Activated CD8-positive, alpha-beta T cell treated with anti-CD3 and anti-CD28 coated beads for 36 hours (primary cell): ENCODE measurements at regions not wholly inside any gene's neighbourhood (a gene's known extent, or its start where the extent isn't known, plus 50 kb on each side); places are given as distances from the start of the nearest gene placed in this dataset.

Source experiments
- ATAC-seq: fragments of 200-7000 bp; cut with Tn5 transposase; one replicate; pipeline ENCODE4 v1.10.0; 2021; ENCODE audit warnings: mild to moderate bottlenecking, moderate library complexity
- CTCF ChIA-PET: fragments of 350-600 bp; sonication (Branson Sonifier 250); formaldehyde crosslinking; loops from one replicate; lab custom pipeline; 2021; ENCODE audit warnings: antibody characterized with exemption; lab: Charles Lee
- POLR2A ChIA-PET: fragments of 350-600 bp; sonication (Branson Sonifier 250); formaldehyde crosslinking; loops from one replicate; lab custom pipeline; 2021; ENCODE audit warnings: antibody characterized with exemption; lab: Charles Lee
- DNase-seq: peaks from one replicate; pipeline ENCODE4 v3.0.0-alpha.2; 2020
- H3K27ac Mint-ChIP-seq: one replicate; pipeline ENCODE4 v1.8.0; 2021; ENCODE audit warnings: mild to moderate bottlenecking, mixed read lengths
- H3K27me3 Mint-ChIP-seq: one replicate; pipeline ENCODE4 v1.8.0; 2021; ENCODE audit warnings: mixed read lengths
- H3K36me3 Mint-ChIP-seq: one replicate; pipeline ENCODE4 v1.8.0; 2021; ENCODE audit warnings: low read depth, mixed read lengths
- H3K4me1 Mint-ChIP-seq: one replicate; pipeline ENCODE4 v1.8.0; 2021; ENCODE audit warnings: low read depth, mixed read lengths
- H3K4me3 Mint-ChIP-seq: one replicate; pipeline ENCODE4 v1.8.0; 2021; ENCODE audit warnings: mild to moderate bottlenecking, moderate library complexity, mixed read lengths
- H3K9me3 Mint-ChIP-seq: one replicate; pipeline ENCODE4 v1.8.0; 2021; ENCODE audit warnings: mixed read lengths
- CTCF ChIP-seq: fragments of 200-600 bp; IDR thresholded peaks from one replicate; pipeline ENCODE4 v1.8.0; 2022; ENCODE audit warnings: antibody characterized with exemption, mild to moderate bottlenecking
- intact Hi-C: fragments of 100-400 bp; cut with micrococcal nuclease; formaldehyde crosslinking; loops from one replicate; pipeline ENCODE4 v1.10.0; 2022

- TF ChIP-seq CTCF, result no peak
- DNase-seq (no peak), ATAC-seq (no peak)
- H3K4me1 Mint-ChIP-seq, result no peaks in the 10 kb centered on the region
- CTCF ChIA-PET, result no interaction called here
- H3K27me3 Mint-ChIP-seq, result peaks cover 7% of the 10 kb centered on the region
- H3K9me3 Mint-ChIP-seq, result no peaks in the 10 kb centered on the region
- no peaks in the 10 kb centered on the region for H3K36me3 Mint-ChIP-seq
- no peak overlapping the region for H3K4me3 Mint-ChIP-seq
- intact Hi-C loops, result no loop called here
- no peak overlapping the region for H3K27ac Mint-ChIP-seq
- POLR2A ChIA-PET, result no interaction called here
These were observed 184.6 kb upstream of the EGLN3 start for GRCh38 chr14:34135492-34135891.

GRCh38 chr14:34134484-34134883 is 183.6 kb upstream of the EGLN3 start:
- Mint-ChIP-seq H3K4me1 (no peaks in the 10 kb centered on the region), H3K36me3 (no peaks in the 10 kb centered on the region), H3K27ac (no peak overlapping the region), H3K4me3 (no peak overlapping the region), H3K9me3 (no peaks in the 10 kb centered on the region), H3K27me3 (peaks cover 7% of the 10 kb centered on the region)
- ChIA-PET POLR2A (no interaction called here), CTCF (no interaction called here)
- ATAC-seq, result no peak
- no peak for DNase-seq
- intact Hi-C loops, result no loop called here
- no peak for TF ChIP-seq CTCF

GRCh38 chr14:34129927-34130552 is 179.2 kb upstream of the EGLN3 start:
- Mint-ChIP-seq H3K36me3 (no peaks in the 10 kb centered on the region), H3K27ac (no peak overlapping the region), H3K27me3 (peaks cover 5% of the 10 kb centered on the region), H3K4me1 (no peaks in the 10 kb centered on the region), H3K4me3 (no peak overlapping the region), H3K9me3 (no peaks in the 10 kb centered on the region)
- POLR2A ChIA-PET, result no interaction called here
- no peak for DNase-seq
- CTCF ChIA-PET, result no interaction called here
- intact Hi-C loops, result no loop called here
- ATAC-seq, result no peak
- TF ChIP-seq CTCF, result no peak

- intact Hi-C loops, result no loop called here
- ChIA-PET POLR2A (no interaction called here), CTCF (no interaction called here)
- TF ChIP-seq CTCF, result no peak
- no peaks in the 10 kb centered on the region for H3K36me3 Mint-ChIP-seq
- H3K27ac Mint-ChIP-seq, result no peak overlapping the region
- no peaks in the 10 kb centered on the region for H3K9me3 Mint-ChIP-seq
- H3K4me1 Mint-ChIP-seq, result no peaks in the 10 kb centered on the region
- ATAC-seq (no peak), DNase-seq (no peak)
- peaks cover 4% of the 10 kb centered on the region for H3K27me3 Mint-ChIP-seq
- H3K4me3 Mint-ChIP-seq, result no peak overlapping the region
These were observed 177.8 kb upstream of the EGLN3 start for GRCh38 chr14:34128665-34129064.

GRCh38 chr14:34126586-34126985 is 175.7 kb upstream of the EGLN3 start:
- no peak for DNase-seq
- intact Hi-C loops, result no loop called here
- Mint-ChIP-seq H3K27ac (no peak overlapping the region), H3K4me1 (no peaks in the 10 kb centered on the region), H3K36me3 (no peaks in the 10 kb centered on the region), H3K9me3 (no peaks in the 10 kb centered on the region), H3K27me3 (peaks cover 2% of the 10 kb centered on the region), H3K4me3 (no peak overlapping the region)
- POLR2A ChIA-PET, result no interaction called here
- no peak for TF ChIP-seq CTCF
- CTCF ChIA-PET, result no interaction called here
- ATAC-seq, result no peak
